ENCODE measurements at regions not wholly inside any gene's neighbourhood (a gene's known extent, or its start where the extent isn't known, plus 50 kb on each side); places are given as distances from the start of the nearest gene placed in this dataset.

DNA sequence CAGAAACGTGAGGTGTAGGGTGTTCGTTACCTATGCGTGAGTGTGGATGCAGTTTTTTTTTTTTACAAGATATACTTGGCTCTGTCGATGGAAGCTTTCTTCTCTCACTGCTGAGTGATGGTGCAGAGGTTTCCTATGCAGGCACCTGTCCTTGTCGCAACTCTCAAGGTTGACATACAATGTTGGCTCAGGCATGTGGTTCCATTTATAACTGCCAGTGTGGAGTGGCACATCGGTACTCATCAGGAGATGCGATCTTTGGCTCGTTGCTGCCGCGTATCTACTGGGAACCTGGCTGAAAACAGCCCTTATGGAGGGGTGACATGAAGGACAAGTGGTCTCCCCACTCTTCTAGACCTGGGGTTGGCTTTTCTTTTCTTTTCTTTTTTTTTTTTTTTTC is 109.0 kb downstream of the ZNF664 start:
- ChIA-PET POLR2A (ENCODE audit: partially characterized antibody) (no interaction called here), CTCF (ENCODE audit: partially characterized antibody) (no interaction called here)
- intact Hi-C loops (cut with micrococcal nuclease), result no loop called here

DNA sequence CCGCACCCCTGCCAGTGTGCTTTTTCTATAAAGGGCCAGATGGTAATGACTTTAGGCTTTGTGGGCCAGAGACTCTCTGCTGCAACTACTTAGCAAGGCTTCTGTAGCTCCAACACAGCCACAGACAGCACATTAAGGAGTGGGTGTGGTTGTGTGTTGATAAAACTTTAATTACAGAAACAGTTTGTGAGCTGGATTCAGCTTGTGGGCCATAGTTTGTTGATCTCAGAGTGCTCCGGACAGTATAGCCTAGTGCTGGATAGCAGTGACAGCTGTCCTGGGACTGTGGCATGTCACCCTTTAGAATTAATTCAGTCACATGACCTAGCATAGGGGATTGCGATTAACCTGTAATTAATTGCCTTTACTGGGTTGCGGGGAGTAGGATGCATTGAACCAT is 109.7 kb downstream of the ZNF664 start:
- no peak overlapping the region for H3K4me3 ChIP-seq (ENCODE audit: low read length in 2 of 2)
- H3K4me1 Mint-ChIP-seq, result no peaks in the 10 kb centered on the region
- no peaks in the 10 kb centered on the region for H3K4me1 ChIP-seq (ENCODE audit: insufficient read depth, low read length)
- H3K9me3 ChIP-seq (ENCODE audit: control insufficient read depth in 1 of 2, low read length in 2 of 2), result no peaks in the 10 kb centered on the region
- no peak for DNase-seq
- CTCF ChIA-PET (ENCODE audit: partially characterized antibody), result no interaction called here
- H3K36me3 Mint-ChIP-seq, result no peaks in the 10 kb centered on the region
- H3K36me3 ChIP-seq (ENCODE audit: insufficient read depth, low read length), result no peaks in the 10 kb centered on the region
- peaks cover 0 to 4% of the 10 kb centered on the region in 2 donors for H3K27me3 Mint-ChIP-seq
- H3K27me3 ChIP-seq (ENCODE audit: insufficient read depth, low read length), result no peaks in the 10 kb centered on the region
- POLR2A ChIA-PET (ENCODE audit: partially characterized antibody), result no interaction called here
- no peak overlapping the region for H3K4me3 Mint-ChIP-seq
- H3K9me3 Mint-ChIP-seq, result peaks cover 0 to 2% (median 0%) of the 10 kb centered on the region in 8 donors
- H3K27ac Mint-ChIP-seq, result no peak overlapping the region
- intact Hi-C loops (cut with micrococcal nuclease), result no loop called here
- no peak overlapping the region for H3K27ac ChIP-seq (ENCODE audit: low read depth, low read length)

More for the DNA sequence above, 109.0 kb downstream of the ZNF664 start:
- H3K36me3 Mint-ChIP-seq, result no peaks in the 10 kb centered on the region
- H3K9me3 ChIP-seq (ENCODE audit: control insufficient read depth in 1 of 2, low read length in 2 of 2), result no peaks in the 10 kb centered on the region
- H3K27me3 ChIP-seq (ENCODE audit: insufficient read depth, low read length), result no peaks in the 10 kb centered on the region
- no peaks in the 10 kb centered on the region for H3K4me1 ChIP-seq (ENCODE audit: insufficient read depth, low read length)
- H3K9me3 Mint-ChIP-seq, result no peaks in the 10 kb centered on the region
- no peaks in the 10 kb centered on the region for H3K4me1 Mint-ChIP-seq
- DNase-seq, result no peak
- no peak overlapping the region for H3K27ac ChIP-seq (ENCODE audit: low read depth, low read length)
- no peak overlapping the region for H3K4me3 ChIP-seq (ENCODE audit: low read length in 2 of 2)
- no peak overlapping the region for H3K27ac Mint-ChIP-seq
- H3K27me3 Mint-ChIP-seq, result peaks cover 0 to 4% of the 10 kb centered on the region in 2 donors
- no peak overlapping the region for H3K4me3 Mint-ChIP-seq
- no peaks in the 10 kb centered on the region for H3K36me3 ChIP-seq (ENCODE audit: insufficient read depth, low read length)

DNA sequence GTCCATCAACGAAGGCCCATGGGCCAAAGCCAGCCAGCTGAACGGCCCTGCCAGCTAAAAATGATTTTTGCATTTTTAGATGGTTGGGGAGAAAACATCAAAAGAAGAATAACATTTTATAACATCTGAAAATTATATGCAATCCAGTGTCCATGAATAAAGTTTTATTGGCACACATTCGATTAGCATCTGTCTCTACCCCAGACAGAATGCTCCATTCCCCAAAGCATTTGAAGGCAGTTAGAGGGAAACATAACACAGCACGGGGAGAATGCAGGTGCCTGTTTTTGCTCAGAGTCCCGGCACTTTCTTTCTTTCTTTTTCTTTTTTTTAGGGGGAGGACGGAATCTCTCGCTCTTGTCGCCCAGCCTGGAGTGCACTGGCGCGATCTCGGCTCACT is 110.7 kb downstream of the ZNF664 start:
- intact Hi-C loops (cut with micrococcal nuclease), result no loop called here

DNA sequence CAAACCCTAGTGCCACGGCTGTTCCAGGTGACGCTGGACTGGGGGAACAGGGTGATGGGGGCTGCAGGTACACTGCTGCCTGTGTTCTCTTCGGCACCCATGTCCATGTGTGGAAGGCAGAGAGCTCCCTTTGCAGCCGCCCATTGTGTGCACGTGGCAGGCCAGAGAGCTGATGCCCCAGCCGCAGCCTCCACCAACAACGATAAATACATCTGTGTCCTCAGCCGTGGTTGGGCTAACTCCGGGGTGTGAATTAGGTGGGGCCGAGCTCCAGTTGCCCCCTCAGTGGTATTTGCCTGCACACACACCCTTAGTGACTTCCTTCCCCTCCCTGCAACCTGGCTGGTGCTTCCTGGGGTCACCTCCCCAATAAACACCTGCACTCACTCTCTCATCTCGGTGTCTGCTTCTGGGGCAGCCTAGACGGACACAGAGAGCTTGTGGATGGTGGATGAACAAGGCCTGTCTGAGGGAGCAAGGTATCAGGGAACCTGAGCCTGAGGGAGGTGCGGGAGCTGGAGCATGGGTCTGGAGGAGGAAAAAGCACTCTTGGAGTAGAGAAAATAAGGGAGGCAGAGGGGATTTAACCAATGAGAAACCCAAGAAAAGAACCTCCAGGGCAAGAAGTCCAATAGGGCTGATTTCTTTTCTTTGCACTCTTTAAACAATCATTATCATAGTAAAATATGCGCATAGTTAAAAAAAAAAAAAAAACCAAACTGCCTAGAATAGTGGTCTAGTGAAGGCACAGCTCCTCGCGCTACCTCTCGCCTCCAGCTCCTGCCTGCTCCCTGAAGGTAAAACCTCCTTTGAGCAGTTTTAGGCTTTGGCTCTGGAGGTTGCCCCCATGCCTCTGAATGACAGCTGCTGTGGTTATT is 112.6 kb downstream of the ZNF664 start:
- DNase-seq, result no peak
- ChIA-PET POLR2A (ENCODE audit: partially characterized antibody) (no interaction called here), CTCF (ENCODE audit: partially characterized antibody) (no interaction called here)
- Histone ChIP-seq H3K27me3 (ENCODE audit: insufficient read depth, low read length) (peaks cover 4% of the 10 kb centered on the region), H3K9me3 (ENCODE audit: control insufficient read depth in 1 of 2, low read length in 2 of 2) (no peaks in the 10 kb centered on the region), H3K36me3 (ENCODE audit: insufficient read depth, low read length) (no peaks in the 10 kb centered on the region), H3K27ac (ENCODE audit: low read depth, low read length) (no peak overlapping the region), H3K4me1 (ENCODE audit: insufficient read depth, low read length) (no peaks in the 10 kb centered on the region), H3K4me3 (ENCODE audit: low read length in 2 of 2) (no peak overlapping the region)
- Mint-ChIP-seq H3K36me3 (no peaks in the 10 kb centered on the region), H3K27ac (no peak overlapping the region), H3K4me1 (no peaks in the 10 kb centered on the region), H3K27me3 (peaks cover 0 to 4% of the 10 kb centered on the region in 2 donors), H3K9me3 (peaks cover 0 to 2% (median 0%) of the 10 kb centered on the region in 8 donors), H3K4me3 (no peak overlapping the region)
- intact Hi-C loops (cut with micrococcal nuclease), result no loop called here

More for the DNA sequence above, 110.7 kb downstream of the ZNF664 start:
- Mint-ChIP-seq H3K27ac (no peak overlapping the region), H3K27me3 (peaks cover 0 to 4% of the 10 kb centered on the region in 2 donors), H3K9me3 (peaks cover 0 to 2% (median 0%) of the 10 kb centered on the region in 8 donors), H3K36me3 (no peaks in the 10 kb centered on the region), H3K4me1 (no peaks in the 10 kb centered on the region), H3K4me3 (no peak overlapping the region)
- ChIA-PET POLR2A (ENCODE audit: partially characterized antibody) (no interaction called here), CTCF (ENCODE audit: partially characterized antibody) (no interaction called here)
- Histone ChIP-seq H3K36me3 (ENCODE audit: insufficient read depth, low read length) (no peaks in the 10 kb centered on the region), H3K9me3 (ENCODE audit: control insufficient read depth in 1 of 2, low read length in 2 of 2) (no peaks in the 10 kb centered on the region), H3K27me3 (ENCODE audit: insufficient read depth, low read length) (peaks cover 4% of the 10 kb centered on the region), H3K4me3 (ENCODE audit: low read length in 2 of 2) (no peak overlapping the region), H3K27ac (ENCODE audit: low read depth, low read length) (no peak overlapping the region), H3K4me1 (ENCODE audit: insufficient read depth, low read length) (no peaks in the 10 kb centered on the region)
- DNase-seq, result no peak

DNA sequence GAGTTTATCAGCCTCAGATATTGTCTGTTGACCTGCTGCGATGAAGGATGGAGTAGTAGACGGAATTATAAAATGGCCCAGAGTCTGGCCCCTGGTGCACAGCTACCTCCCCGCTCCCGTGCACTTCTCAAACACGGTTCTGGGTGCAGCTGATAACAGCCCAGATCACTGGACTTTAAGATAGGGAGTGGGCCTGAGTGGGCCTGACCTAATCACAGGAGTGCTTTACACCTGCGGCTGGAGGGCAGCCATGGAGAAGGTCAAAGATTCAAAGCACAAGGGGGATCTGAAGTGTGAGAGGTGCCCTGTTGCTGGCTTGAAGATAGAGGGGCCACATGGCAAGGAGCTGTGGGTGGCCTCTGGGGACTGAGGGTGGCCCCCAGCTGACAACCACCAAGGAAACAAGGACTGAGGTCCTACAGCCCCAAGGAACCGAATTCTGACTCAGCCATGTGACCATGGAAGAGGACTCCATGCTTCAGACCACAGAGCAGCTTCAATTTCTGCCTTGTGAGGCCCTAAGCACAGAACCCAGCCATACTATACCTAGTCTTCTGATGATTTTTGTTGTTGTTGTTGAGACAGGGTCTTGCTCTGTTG is 113.4 kb downstream of the ZNF664 start:
- no peak overlapping the region for H3K4me3 ChIP-seq (ENCODE audit: low read length in 2 of 2)
- ChIA-PET POLR2A (ENCODE audit: partially characterized antibody) (no interaction called here), CTCF (ENCODE audit: partially characterized antibody) (no interaction called here)
- Mint-ChIP-seq H3K4me1 (no peaks in the 10 kb centered on the region), H3K9me3 (peaks cover 0 to 2% (median 0%) of the 10 kb centered on the region in 8 donors), H3K36me3 (no peaks in the 10 kb centered on the region), H3K27ac (no peak overlapping the region), H3K4me3 (no peak overlapping the region), H3K27me3 (peaks cover 2 to 4% of the 10 kb centered on the region in 2 donors)
- H3K4me1 ChIP-seq (ENCODE audit: insufficient read depth, low read length), result no peaks in the 10 kb centered on the region
- intact Hi-C loops (cut with micrococcal nuclease), result no loop called here
- H3K27ac ChIP-seq (ENCODE audit: low read depth, low read length), result no peak overlapping the region
- DNase-seq, result no peak
- H3K27me3 ChIP-seq (ENCODE audit: insufficient read depth, low read length), result peaks cover 4% of the 10 kb centered on the region
- no peaks in the 10 kb centered on the region for H3K9me3 ChIP-seq (ENCODE audit: control insufficient read depth in 1 of 2, low read length in 2 of 2)
- H3K36me3 ChIP-seq (ENCODE audit: insufficient read depth, low read length), result no peaks in the 10 kb centered on the region

DNA sequence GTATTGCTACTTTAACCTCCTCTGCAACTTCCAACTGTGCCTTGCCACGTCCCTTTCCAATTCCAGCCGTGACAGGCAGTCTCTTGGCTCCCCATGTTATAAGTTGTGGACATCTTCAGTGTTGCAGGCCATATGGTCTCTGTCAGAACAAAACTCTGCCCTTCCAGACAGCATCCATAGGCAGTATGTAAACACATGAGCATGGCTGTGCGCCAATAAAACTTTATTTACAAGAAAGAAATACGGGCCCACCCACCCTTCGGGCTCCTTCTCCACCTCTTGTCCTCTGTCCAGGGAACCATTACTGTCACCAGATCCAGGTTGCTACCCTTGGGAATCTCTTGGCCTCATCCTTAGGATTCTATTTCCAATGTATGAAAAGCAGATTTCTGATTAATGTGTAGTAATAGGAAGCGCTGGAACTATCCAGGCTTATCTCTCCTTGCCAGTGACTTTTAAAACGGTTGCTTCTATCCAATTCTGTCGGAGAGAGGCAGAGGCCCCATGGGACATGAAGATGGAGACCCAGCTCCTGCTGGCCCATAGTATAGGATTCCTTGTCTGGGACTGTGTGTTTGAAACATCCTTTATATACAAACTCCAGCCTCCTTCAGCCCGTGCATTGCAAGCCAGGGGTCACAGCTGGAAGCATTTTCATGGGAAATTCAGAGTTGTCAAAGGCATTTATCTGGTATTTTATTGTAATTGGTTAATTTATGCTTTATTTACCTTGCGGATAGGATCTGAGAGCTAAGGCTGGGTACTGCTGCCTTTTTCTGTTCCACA is 114.4 kb downstream of the ZNF664 start:
- no peaks in the 10 kb centered on the region for H3K4me1 ChIP-seq (ENCODE audit: insufficient read depth, low read length)
- H3K36me3 ChIP-seq (ENCODE audit: insufficient read depth, low read length), result no peaks in the 10 kb centered on the region
- ChIA-PET POLR2A (ENCODE audit: partially characterized antibody) (no interaction called here), CTCF (ENCODE audit: partially characterized antibody) (no interaction called here)
- H3K9me3 ChIP-seq (ENCODE audit: control insufficient read depth in 1 of 2, low read length in 2 of 2), result no peaks in the 10 kb centered on the region
- intact Hi-C loops (cut with micrococcal nuclease), result no loop called here
- Mint-ChIP-seq H3K4me1 (no peaks in the 10 kb centered on the region), H3K27me3 (peaks cover 2 to 4% of the 10 kb centered on the region in 2 donors), H3K4me3 (no peak overlapping the region), H3K9me3 (peaks cover 0 to 3% (median 0%) of the 10 kb centered on the region in 8 donors), H3K36me3 (no peaks in the 10 kb centered on the region), H3K27ac (no peak overlapping the region)
- H3K4me3 ChIP-seq (ENCODE audit: low read length in 2 of 2), result no peak overlapping the region
- H3K27me3 ChIP-seq (ENCODE audit: insufficient read depth, low read length), result peaks cover 4% of the 10 kb centered on the region
- no peak for DNase-seq
- H3K27ac ChIP-seq (ENCODE audit: low read depth, low read length), result no peak overlapping the region

DNA sequence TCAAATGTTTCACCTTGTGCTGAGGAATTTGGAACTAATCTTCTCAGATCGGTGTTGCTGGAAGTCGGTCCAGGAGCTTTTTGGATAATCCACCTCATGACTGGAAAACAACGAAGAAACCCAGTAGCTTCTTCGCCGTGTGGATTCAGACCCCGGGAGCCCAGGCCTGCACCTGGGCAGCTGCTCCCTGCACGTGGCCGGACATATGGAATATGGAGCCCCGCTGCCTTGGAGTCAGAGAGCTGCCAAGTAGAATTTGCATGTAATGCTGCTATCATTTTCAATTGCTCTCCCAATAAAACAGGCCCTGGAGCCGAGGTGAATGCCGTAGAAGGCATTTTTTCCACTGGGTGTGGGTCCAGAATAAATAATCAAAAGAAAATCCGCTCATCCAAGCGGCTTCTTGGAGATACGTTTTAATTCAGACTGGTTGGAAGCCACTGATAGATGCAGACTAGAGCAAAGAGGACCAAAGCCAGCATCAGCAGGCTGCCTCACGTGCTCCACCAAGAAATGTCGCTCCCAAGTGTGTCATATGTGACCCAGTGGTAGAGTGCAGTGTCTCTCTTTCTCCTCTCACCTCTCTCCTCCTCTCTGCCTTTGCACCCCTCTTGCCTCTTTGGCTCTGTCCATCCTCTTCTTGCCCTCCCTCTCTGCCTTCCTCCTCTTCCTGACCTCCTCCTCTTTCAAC is 115.3 kb downstream of the ZNF664 start:
- no peaks in the 10 kb centered on the region for H3K9me3 ChIP-seq (ENCODE audit: control insufficient read depth in 1 of 2, low read length in 2 of 2)
- POLR2A ChIA-PET (ENCODE audit: partially characterized antibody), result no interaction called here
- intact Hi-C loops (cut with micrococcal nuclease), result no loop called here
- peaks cover 4% of the 10 kb centered on the region for H3K27me3 ChIP-seq (ENCODE audit: insufficient read depth, low read length)
- no peaks in the 10 kb centered on the region for H3K4me1 ChIP-seq (ENCODE audit: insufficient read depth, low read length)
- Mint-ChIP-seq H3K4me3 (no peak overlapping the region), H3K36me3 (no peaks in the 10 kb centered on the region), H3K4me1 (no peaks in the 10 kb centered on the region), H3K27ac (no peak overlapping the region), H3K9me3 (peaks cover 0 to 3% (median 0%) of the 10 kb centered on the region in 8 donors), H3K27me3 (peaks cover 2% of the 10 kb centered on the region in 2 donors)
- CTCF ChIA-PET (ENCODE audit: partially characterized antibody), result no interaction called here
- H3K27ac ChIP-seq (ENCODE audit: low read depth, low read length), result no peak overlapping the region
- no peak for DNase-seq
- H3K4me3 ChIP-seq (ENCODE audit: low read length in 2 of 2), result no peak overlapping the region
- no peaks in the 10 kb centered on the region for H3K36me3 ChIP-seq (ENCODE audit: insufficient read depth, low read length)

Measured in CD4-positive, alpha-beta memory T cell (primary cell).